HepG2 (cell line): ENCODE measurements at regions not wholly inside any gene's neighbourhood (a gene's known extent, or its start where the extent isn't known, plus 50 kb on each side); places are given as distances from the start of the nearest gene placed in this dataset.

Experiments
- FOXJ3 ChIP-seq: sonication (generic); formaldehyde crosslinking; IDR thresholded peaks from 2 replicates; pipeline ENCODE4 v1.4.0; 2020; ENCODE audit warnings: missing genetic modification reagents, mild to moderate bottlenecking, borderline replicate concordance
- HOXA5 ChIP-seq: sonication (generic); formaldehyde crosslinking; IDR thresholded peaks from 2 replicates; pipeline ENCODE4 v1.4.0; 2020; ENCODE audit warnings: missing genetic modification reagents
- HOXD1 ChIP-seq: sonication (generic); formaldehyde crosslinking; IDR thresholded peaks from 2 replicates; pipeline ENCODE4 v1.5.0; 2020; ENCODE audit warnings: missing genetic modification reagents
- NFKB2 ChIP-seq: sonication (generic); formaldehyde crosslinking; IDR thresholded peaks from 2 replicates; pipeline ENCODE4 v1.4.0; 2020; ENCODE audit warnings: missing genetic modification reagents, borderline replicate concordance
- NFRKB ChIP-seq: fragments of 450-650 bp; IDR thresholded peaks from 2 replicates; pipeline ENCODE4 v1.6.1; 2017
- NFYB ChIP-seq: sonication (generic); formaldehyde crosslinking; IDR thresholded peaks from 2 replicates; pipeline ENCODE4 v1.4.0; 2020; ENCODE audit warnings: missing genetic modification reagents
- NR2F2 ChIP-seq: IDR thresholded peaks from 2 replicates; pipeline ENCODE4 v1.6.1; 2012; ENCODE audit warnings: low read depth, inconsistent platforms, borderline replicate concordance
- PLRG1 ChIP-seq: fragments of 450-650 bp; conservative IDR thresholded peaks from 2 replicates; pipeline ENCODE4 v1.6.1; 2016
- SCMH1 ChIP-seq: sonication (generic); formaldehyde crosslinking; IDR thresholded peaks from 2 replicates; pipeline ENCODE4 v1.9.0; 2021; ENCODE audit warnings: missing genetic modification reagents, mild to moderate bottlenecking, borderline replicate concordance
- TBX3 ChIP-seq: fragments of 450-650 bp; IDR thresholded peaks from 2 replicates; pipeline ENCODE4 v1.6.1; 2017; ENCODE audit warnings: antibody characterized with exemption, mild to moderate bottlenecking, inconsistent platforms, borderline replicate concordance
- ZNF101 ChIP-seq: sonication (generic); formaldehyde crosslinking; IDR thresholded peaks from 2 replicates; pipeline ENCODE4 v1.4.0; 2020; ENCODE audit warnings: mild to moderate bottlenecking, low read depth, missing genetic modification reagents, borderline replicate concordance
- ZNF451 ChIP-seq: sonication (generic); formaldehyde crosslinking; IDR thresholded peaks from 2 replicates; pipeline ENCODE4 v1.5.0; 2020; ENCODE audit warnings: mild to moderate bottlenecking, missing genetic modification reagents
- ZNF605 ChIP-seq: sonication (generic); formaldehyde crosslinking; IDR thresholded peaks from 2 replicates; pipeline ENCODE4 v1.8.0; 2022; ENCODE audit warnings: mild to moderate bottlenecking, missing genetic modification reagents
- TF ChIP-seq, protein P1 (sequence below): sonication (generic); formaldehyde crosslinking; IDR thresholded peaks from one replicate; pipeline ENCODE4 v1.5.1; 2020; ENCODE audit warnings: mild to moderate bottlenecking, missing genetic modification reagents; ENCODE audit errors: not compliant biosample characterization
- TF ChIP-seq, protein P2 (sequence below): sonication (generic); formaldehyde crosslinking; conservative IDR thresholded peaks from 2 replicates; pipeline ENCODE4 v1.4.0; 2020; ENCODE audit warnings: missing genetic modification reagents
- TF ChIP-seq, protein P3 (sequence below): sonication (generic); formaldehyde crosslinking; IDR thresholded peaks from 2 replicates; pipeline ENCODE4 v1.9.0; 2021; ENCODE audit warnings: missing genetic modification reagents, mild to moderate bottlenecking, borderline replicate concordance
- TF ChIP-seq, protein P4 (sequence below): sonication (generic); formaldehyde crosslinking; IDR thresholded peaks from 2 replicates; pipeline ENCODE4 v1.4.0; 2020; ENCODE audit warnings: missing genetic modification reagents

DNA sequence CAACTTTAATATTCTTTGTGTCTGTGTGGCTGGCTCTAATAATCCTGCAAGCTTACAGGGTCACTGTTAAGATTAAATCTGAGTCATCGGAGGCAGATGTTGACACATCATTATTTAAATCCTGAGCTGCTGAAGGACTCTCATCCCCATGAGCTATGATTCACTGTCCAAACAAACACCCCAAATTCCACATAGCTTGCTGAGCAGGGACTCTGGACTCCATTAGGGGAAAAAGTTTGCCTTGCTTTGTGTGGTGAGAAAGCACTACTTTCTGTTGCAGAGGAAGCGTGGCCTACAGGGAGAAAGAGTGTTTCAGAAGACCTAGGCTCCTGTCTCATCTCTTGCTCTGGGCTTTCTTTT is 213.7 kb downstream of the PDCD6IP start (continued):
- TF ChIP-seq, protein P1, sequence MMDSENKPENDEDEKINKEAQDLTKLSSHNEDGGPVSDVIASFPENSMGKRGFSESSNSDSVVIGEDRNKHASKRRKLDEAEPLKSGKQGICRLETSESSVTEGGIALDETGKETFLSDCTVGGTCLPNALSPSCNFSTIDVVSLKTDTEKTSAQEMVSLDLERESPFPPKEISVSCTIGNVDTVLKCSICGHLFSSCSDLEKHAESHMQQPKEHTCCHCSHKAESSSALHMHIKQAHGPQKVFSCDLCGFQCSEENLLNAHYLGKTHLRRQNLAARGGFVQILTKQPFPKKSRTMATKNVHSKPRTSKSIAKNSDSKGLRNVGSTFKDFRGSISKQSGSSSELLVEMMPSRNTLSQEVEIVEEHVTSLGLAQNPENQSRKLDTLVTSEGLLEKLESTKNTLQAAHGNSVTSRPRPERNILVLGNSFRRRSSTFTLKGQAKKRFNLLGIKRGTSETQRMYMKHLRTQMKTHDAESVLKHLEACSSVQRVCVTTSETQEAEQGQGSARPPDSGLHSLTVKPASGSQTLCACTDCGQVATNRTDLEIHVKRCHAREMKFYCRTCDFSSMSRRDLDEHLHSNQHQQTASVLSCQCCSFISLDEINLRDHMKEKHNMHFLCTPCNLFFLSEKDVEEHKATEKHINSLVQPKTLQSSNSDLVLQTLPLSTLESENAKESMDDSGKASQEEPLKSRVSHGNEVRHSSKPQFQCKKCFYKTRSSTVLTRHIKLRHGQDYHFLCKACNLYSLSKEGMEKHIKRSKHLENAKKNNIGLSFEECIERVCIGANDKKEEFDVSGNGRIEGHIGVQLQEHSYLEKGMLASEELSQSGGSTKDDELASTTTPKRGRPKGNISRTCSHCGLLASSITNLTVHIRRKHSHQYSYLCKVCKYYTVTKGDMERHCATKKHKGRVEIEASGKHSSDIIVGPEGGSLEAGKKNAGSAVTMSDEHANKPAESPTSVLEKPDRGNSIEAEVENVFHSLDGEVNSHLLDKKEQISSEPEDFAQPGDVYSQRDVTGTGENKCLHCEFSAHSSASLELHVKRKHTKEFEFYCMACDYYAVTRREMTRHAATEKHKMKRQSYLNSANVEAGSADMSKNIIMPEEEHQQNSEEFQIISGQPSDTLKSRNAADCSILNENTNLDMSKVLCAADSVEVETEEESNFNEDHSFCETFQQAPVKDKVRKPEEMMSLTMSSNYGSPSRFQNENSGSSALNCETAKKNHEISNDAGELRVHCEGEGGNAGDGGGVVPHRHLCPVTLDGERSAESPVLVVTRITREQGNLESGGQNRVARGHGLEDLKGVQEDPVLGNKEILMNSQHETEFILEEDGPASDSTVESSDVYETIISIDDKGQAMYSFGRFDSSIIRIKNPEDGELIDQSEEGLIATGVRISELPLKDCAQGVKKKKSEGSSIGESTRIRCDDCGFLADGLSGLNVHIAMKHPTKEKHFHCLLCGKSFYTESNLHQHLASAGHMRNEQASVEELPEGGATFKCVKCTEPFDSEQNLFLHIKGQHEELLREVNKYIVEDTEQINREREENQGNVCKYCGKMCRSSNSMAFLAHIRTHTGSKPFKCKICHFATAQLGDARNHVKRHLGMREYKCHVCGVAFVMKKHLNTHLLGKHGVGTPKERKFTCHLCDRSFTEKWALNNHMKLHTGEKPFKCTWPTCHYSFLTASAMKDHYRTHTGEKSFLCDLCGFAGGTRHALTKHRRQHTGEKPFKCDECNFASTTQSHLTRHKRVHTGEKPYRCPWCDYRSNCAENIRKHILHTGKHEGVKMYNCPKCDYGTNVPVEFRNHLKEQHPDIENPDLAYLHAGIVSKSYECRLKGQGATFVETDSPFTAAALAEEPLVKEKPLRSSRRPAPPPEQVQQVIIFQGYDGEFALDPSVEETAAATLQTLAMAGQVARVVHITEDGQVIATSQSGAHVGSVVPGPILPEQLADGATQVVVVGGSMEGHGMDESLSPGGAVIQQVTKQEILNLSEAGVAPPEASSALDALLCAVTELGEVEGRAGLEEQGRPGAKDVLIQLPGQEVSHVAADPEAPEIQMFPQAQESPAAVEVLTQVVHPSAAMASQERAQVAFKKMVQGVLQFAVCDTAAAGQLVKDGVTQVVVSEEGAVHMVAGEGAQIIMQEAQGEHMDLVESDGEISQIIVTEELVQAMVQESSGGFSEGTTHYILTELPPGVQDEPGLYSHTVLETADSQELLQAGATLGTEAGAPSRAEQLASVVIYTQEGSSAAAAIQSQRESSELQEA (CRISPR knock-in tag): no peak
- TF ChIP-seq ZNF451 (no peak), SCMH1 (no peak), PLRG1 (no peak), NR2F2 (peak; percentile 82), NFKB2 (CRISPR knock-in tag) (no peak), NFYB (no peak), TBX3 (peak; percentile 52; the same call in 1 of the 2 replicates), FOXJ3 (peak; percentile 70; the same call in 1 of the 2 replicates), ZNF605 (CRISPR knock-in tag) (peak; percentile 27; the same call in 1 of the 2 replicates), ZNF101 (CRISPR knock-in tag) (no peak), HOXA5 (CRISPR knock-in tag) (peak; percentile 88; the same call in 1 of the 2 replicates), NFRKB (no peak), HOXD1 (CRISPR knock-in tag) (no peak)
- TF ChIP-seq, protein P2, sequence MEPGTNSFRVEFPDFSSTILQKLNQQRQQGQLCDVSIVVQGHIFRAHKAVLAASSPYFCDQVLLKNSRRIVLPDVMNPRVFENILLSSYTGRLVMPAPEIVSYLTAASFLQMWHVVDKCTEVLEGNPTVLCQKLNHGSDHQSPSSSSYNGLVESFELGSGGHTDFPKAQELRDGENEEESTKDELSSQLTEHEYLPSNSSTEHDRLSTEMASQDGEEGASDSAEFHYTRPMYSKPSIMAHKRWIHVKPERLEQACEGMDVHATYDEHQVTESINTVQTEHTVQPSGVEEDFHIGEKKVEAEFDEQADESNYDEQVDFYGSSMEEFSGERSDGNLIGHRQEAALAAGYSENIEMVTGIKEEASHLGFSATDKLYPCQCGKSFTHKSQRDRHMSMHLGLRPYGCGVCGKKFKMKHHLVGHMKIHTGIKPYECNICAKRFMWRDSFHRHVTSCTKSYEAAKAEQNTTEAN (CRISPR knock-in tag): no peak
- TF ChIP-seq, protein P3, sequence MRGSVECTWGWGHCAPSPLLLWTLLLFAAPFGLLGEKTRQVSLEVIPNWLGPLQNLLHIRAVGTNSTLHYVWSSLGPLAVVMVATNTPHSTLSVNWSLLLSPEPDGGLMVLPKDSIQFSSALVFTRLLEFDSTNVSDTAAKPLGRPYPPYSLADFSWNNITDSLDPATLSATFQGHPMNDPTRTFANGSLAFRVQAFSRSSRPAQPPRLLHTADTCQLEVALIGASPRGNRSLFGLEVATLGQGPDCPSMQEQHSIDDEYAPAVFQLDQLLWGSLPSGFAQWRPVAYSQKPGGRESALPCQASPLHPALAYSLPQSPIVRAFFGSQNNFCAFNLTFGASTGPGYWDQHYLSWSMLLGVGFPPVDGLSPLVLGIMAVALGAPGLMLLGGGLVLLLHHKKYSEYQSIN (CRISPR knock-in tag): no peak
- TF ChIP-seq, protein P4, sequence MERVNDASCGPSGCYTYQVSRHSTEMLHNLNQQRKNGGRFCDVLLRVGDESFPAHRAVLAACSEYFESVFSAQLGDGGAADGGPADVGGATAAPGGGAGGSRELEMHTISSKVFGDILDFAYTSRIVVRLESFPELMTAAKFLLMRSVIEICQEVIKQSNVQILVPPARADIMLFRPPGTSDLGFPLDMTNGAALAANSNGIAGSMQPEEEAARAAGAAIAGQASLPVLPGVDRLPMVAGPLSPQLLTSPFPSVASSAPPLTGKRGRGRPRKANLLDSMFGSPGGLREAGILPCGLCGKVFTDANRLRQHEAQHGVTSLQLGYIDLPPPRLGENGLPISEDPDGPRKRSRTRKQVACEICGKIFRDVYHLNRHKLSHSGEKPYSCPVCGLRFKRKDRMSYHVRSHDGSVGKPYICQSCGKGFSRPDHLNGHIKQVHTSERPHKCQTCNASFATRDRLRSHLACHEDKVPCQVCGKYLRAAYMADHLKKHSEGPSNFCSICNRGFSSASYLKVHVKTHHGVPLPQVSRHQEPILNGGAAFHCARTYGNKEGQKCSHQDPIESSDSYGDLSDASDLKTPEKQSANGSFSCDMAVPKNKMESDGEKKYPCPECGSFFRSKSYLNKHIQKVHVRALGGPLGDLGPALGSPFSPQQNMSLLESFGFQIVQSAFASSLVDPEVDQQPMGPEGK (CRISPR knock-in tag): peak; percentile 55; the same call in 1 of the 2 replicates
